ENCODE measurements at regions not wholly inside any gene's neighbourhood (a gene's known extent, or its start where the extent isn't known, plus 50 kb on each side); places are given as distances from the start of the nearest gene placed in this dataset.

DNA sequence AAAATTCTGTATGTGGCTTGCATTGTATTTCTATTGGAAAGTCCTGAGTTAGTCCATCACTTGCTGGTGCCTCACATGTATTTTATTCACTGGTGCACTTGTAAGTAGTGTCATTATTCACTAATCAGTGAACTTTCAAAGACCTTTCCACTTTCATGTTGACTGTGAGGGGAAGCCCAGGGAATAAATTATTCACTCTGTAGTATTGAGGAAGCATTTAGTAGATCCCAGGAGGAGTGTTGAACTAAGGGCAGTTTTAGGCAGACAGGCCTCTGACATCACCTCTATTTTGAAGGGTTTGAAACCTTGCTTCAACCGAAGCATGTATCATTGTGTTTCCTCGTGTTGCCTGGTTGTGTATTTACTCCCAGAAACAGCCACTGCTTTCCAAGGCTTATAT, 705.4 kb upstream of the RIOK2 start:
- no peak overlapping the region for H3K9ac ChIP-seq (ENCODE audit: low read length)
- H3K36me3 ChIP-seq (ENCODE audit: control insufficient read depth, insufficient read depth, low read length) = no peaks in the 10 kb centered on the region
- H3K4me3 ChIP-seq (ENCODE audit: low read depth, low read length) = no peak overlapping the region
- H3K4me1 ChIP-seq (ENCODE audit: control insufficient read depth, insufficient read depth, low read length) = no peaks in the 10 kb centered on the region
- no peak overlapping the region for H3K27ac ChIP-seq (ENCODE audit: low read depth, low read length)
- no peaks in the 10 kb centered on the region for H3K27me3 ChIP-seq (ENCODE audit: control insufficient read depth, insufficient read depth, low read length)
- no peaks in the 10 kb centered on the region for H3K9me3 ChIP-seq (ENCODE audit: control insufficient read depth, insufficient read depth, low read depth, low read length)

GRCh38 chr5:97891971-97892370, 708.9 kb upstream of the RIOK2 start:
- Histone ChIP-seq H3K36me3 (ENCODE audit: control insufficient read depth, insufficient read depth, low read length) (no peaks in the 10 kb centered on the region), H3K9ac (ENCODE audit: low read length) (no peak overlapping the region), H3K4me1 (ENCODE audit: control insufficient read depth, insufficient read depth, low read length) (no peaks in the 10 kb centered on the region), H3K9me3 (ENCODE audit: control insufficient read depth, insufficient read depth, low read depth, low read length) (no peaks in the 10 kb centered on the region), H3K27ac (ENCODE audit: low read depth, low read length) (no peak overlapping the region), H3K27me3 (ENCODE audit: control insufficient read depth, insufficient read depth, low read length) (no peaks in the 10 kb centered on the region), H3K4me3 (ENCODE audit: low read depth, low read length) (no peak overlapping the region)

DNA sequence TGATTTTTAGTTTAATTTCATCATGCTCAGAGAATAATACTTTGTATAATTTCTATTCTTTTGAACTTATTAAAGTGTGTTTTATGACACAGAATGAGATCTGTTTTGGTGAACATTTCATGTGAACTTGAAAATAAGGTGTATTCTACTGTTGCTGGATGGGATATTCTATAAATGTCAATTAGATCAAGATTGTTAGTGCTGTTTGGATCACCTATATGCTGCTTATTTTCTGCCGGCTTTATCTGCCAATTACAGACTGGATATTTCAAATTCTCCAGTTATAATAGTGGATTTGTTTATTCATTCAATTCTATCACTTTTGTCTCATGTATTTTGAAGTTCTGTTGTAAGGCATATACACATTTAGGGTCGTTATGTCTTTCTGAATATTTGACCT, 720.7 kb upstream of the RIOK2 start:
- Histone ChIP-seq H3K27me3 (ENCODE audit: control insufficient read depth, insufficient read depth, low read length) (no peaks in the 10 kb centered on the region), H3K4me1 (ENCODE audit: control insufficient read depth, insufficient read depth, low read length) (peaks cover 8% of the 10 kb centered on the region; the same call in 1 of the 2 replicates)

GRCh38 chr5:97906135-97906534, 723.1 kb upstream of the RIOK2 start:
- peaks cover 32% of the 10 kb centered on the region for H3K9me3 ChIP-seq (ENCODE audit: control insufficient read depth, insufficient read depth, low read depth, low read length)
- peaks cover 8% of the 10 kb centered on the region; the same call in 1 of the 2 replicates for H3K4me1 ChIP-seq (ENCODE audit: control insufficient read depth, insufficient read depth, low read length)
- no peak overlapping the region for H3K4me3 ChIP-seq (ENCODE audit: low read depth, low read length)
- H3K36me3 ChIP-seq (ENCODE audit: control insufficient read depth, insufficient read depth, low read length) = no peaks in the 10 kb centered on the region; the same call in 1 of the 2 replicates
- no peak overlapping the region for H3K27ac ChIP-seq (ENCODE audit: low read depth, low read length)
- no peak overlapping the region for H3K9ac ChIP-seq (ENCODE audit: low read length)
- H3K27me3 ChIP-seq (ENCODE audit: control insufficient read depth, insufficient read depth, low read length) = no peaks in the 10 kb centered on the region

More for the DNA sequence above, 720.7 kb upstream of the RIOK2 start:
- no peak overlapping the region for H3K4me3 ChIP-seq (ENCODE audit: low read depth, low read length)
- no peak overlapping the region for H3K27ac ChIP-seq (ENCODE audit: low read depth, low read length)
- peaks cover 32% of the 10 kb centered on the region for H3K9me3 ChIP-seq (ENCODE audit: control insufficient read depth, insufficient read depth, low read depth, low read length)
- no peaks in the 10 kb centered on the region; the same call in 1 of the 2 replicates for H3K36me3 ChIP-seq (ENCODE audit: control insufficient read depth, insufficient read depth, low read length)
- no peak overlapping the region for H3K9ac ChIP-seq (ENCODE audit: low read length)

DNA sequence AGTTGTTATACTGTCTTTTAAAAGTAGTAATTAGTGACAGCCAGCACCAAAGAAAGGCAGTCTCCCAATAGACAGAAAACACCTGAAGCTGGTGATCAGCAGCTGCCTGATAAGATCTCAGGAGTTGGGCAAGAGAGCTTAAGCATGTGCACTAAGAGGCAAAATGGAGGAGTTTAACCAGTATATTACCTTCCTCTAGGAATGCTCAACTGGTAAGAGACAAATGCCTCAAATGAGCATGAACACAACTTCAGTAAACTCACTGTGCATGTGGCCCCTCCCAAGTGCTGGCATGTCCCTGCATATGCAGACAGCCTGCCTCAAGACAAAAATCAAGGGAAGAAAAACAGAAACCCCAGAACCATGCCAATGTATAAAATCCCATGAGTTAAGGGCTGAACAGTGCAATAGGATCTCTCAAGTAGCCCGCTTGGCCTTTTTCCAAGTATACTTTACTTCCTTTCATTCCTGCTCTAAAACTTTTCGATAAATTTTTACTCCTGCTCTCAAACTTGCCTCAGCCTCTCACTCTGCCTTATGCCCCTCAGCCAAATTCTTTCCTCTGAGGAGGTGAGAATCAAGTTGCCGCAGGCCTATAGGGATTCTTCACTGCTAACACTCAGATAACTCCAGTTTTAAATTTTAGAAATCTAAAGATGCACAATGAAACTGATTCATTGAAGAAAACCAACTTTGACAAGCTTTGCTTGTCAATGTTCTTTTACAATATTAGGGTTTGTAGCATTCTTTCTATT, 724.8 kb upstream of the RIOK2 start:
- Histone ChIP-seq H3K36me3 (ENCODE audit: control insufficient read depth, insufficient read depth, low read length) (no peaks in the 10 kb centered on the region; the same call in 1 of the 2 replicates), H3K27me3 (ENCODE audit: control insufficient read depth, insufficient read depth, low read length) (no peaks in the 10 kb centered on the region), H3K4me3 (ENCODE audit: low read depth, low read length) (no peak overlapping the region), H3K27ac (ENCODE audit: low read depth, low read length) (no peak overlapping the region), H3K9me3 (ENCODE audit: control insufficient read depth, insufficient read depth, low read depth, low read length) (peaks cover 27% of the 10 kb centered on the region), H3K4me1 (ENCODE audit: control insufficient read depth, insufficient read depth, low read length) (peaks cover 8% of the 10 kb centered on the region; the same call in 1 of the 2 replicates), H3K9ac (ENCODE audit: low read length) (no peak overlapping the region)

DNA sequence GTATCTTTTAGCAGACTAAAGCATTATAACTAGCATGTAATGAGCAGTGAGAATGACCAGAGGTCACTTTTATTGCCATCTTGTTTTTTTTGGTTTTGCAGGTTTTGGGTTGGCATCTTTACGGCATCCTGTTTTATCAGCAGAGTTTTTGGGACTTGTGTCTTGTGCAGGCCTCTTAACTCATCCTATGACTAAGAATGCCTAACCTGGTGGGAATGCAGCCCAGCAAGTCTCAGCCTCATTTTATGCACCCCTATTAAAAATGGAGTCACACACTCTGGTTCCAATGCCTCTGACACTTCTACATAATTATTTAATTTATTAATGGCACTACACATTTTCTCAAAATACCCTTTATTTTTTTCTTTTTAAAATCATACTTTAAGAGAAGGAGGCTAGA, 726.5 kb upstream of the RIOK2 start:
- peaks cover 8% of the 10 kb centered on the region; the same call in 1 of the 2 replicates for H3K4me1 ChIP-seq (ENCODE audit: control insufficient read depth, insufficient read depth, low read length)
- no peak overlapping the region for H3K27ac ChIP-seq (ENCODE audit: low read depth, low read length)
- no peak overlapping the region for H3K4me3 ChIP-seq (ENCODE audit: low read depth, low read length)
- peaks cover 10% of the 10 kb centered on the region for H3K9me3 ChIP-seq (ENCODE audit: control insufficient read depth, insufficient read depth, low read depth, low read length)
- no peak overlapping the region for H3K9ac ChIP-seq (ENCODE audit: low read length)
- H3K36me3 ChIP-seq (ENCODE audit: control insufficient read depth, insufficient read depth, low read length) = no peaks in the 10 kb centered on the region
- H3K27me3 ChIP-seq (ENCODE audit: control insufficient read depth, insufficient read depth, low read length) = no peaks in the 10 kb centered on the region

DNA sequence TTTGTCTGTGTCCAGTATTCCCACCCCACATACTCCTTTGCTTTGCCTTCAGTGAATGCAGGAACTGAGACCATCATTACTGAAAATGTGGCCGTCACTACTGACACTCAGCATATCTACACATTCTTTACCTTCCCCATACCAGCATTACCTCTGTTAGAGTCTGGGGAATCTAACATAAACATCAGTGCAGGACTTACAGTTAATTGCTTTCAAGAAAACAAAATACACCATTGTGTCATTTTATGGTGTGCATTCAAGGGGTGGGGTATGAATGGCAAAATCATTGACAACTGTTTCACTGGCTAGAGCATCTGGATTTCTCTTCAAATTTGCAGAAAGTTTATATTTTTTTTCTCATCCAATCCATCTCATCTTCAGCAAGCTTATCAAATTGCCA, 731.4 kb upstream of the RIOK2 start:
- no peak overlapping the region for H3K27ac ChIP-seq (ENCODE audit: low read depth, low read length)
- no peak overlapping the region for H3K9ac ChIP-seq (ENCODE audit: low read length)
- H3K4me3 ChIP-seq (ENCODE audit: low read depth, low read length) = no peak overlapping the region
- H3K9me3 ChIP-seq (ENCODE audit: control insufficient read depth, insufficient read depth, low read depth, low read length) = no peaks in the 10 kb centered on the region
- H3K4me1 ChIP-seq (ENCODE audit: control insufficient read depth, insufficient read depth, low read length) = no peaks in the 10 kb centered on the region
- H3K27me3 ChIP-seq (ENCODE audit: control insufficient read depth, insufficient read depth, low read length) = no peaks in the 10 kb centered on the region
- H3K36me3 ChIP-seq (ENCODE audit: control insufficient read depth, insufficient read depth, low read length) = no peaks in the 10 kb centered on the region

- no peaks in the 10 kb centered on the region for H3K9me3 ChIP-seq (ENCODE audit: control insufficient read depth, insufficient read depth, low read depth, low read length)
- H3K4me1 ChIP-seq (ENCODE audit: control insufficient read depth, insufficient read depth, low read length) = no peaks in the 10 kb centered on the region
- no peaks in the 10 kb centered on the region for H3K27me3 ChIP-seq (ENCODE audit: control insufficient read depth, insufficient read depth, low read length)
- H3K27ac ChIP-seq (ENCODE audit: low read depth, low read length) = no peak overlapping the region
- H3K9ac ChIP-seq (ENCODE audit: low read length) = no peak overlapping the region
- H3K4me3 ChIP-seq (ENCODE audit: low read depth, low read length) = no peak overlapping the region
- no peaks in the 10 kb centered on the region for H3K36me3 ChIP-seq (ENCODE audit: control insufficient read depth, insufficient read depth, low read length)
Measured at GRCh38 chr5:97915106-97915505, 732.1 kb upstream of the RIOK2 start.

DNA sequence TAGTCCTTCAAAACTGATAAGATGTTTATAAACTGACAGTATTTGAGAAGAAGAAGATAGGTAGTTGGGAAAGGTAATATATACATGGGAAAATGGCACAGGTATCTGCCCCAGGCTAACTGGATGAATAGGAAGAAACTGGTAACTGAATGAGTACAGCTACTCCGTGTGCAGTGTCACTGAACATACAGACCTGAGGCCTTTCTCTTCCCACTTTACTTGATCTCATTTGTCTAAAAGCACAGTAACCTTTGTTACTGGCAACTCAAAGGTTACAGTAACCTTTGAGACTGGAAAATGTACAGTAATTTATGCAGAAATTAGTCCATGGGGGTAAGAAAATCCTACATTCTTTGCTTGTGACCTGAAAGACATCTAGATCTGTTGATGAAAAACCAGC, 735.0 kb upstream of the RIOK2 start:
- no peak overlapping the region for H3K4me3 ChIP-seq (ENCODE audit: low read depth, low read length)
- no peak overlapping the region for H3K27ac ChIP-seq (ENCODE audit: low read depth, low read length)
- H3K9me3 ChIP-seq (ENCODE audit: control insufficient read depth, insufficient read depth, low read depth, low read length) = no peaks in the 10 kb centered on the region
- H3K27me3 ChIP-seq (ENCODE audit: control insufficient read depth, insufficient read depth, low read length) = no peaks in the 10 kb centered on the region
- H3K9ac ChIP-seq (ENCODE audit: low read length) = no peak overlapping the region
- no peaks in the 10 kb centered on the region for H3K36me3 ChIP-seq (ENCODE audit: control insufficient read depth, insufficient read depth, low read length)
- H3K4me1 ChIP-seq (ENCODE audit: control insufficient read depth, insufficient read depth, low read length) = no peaks in the 10 kb centered on the region

GRCh38 chr5:97918620-97919019, 735.6 kb upstream of the RIOK2 start:
- Histone ChIP-seq H3K36me3 (ENCODE audit: control insufficient read depth, insufficient read depth, low read length) (no peaks in the 10 kb centered on the region), H3K4me3 (ENCODE audit: low read depth, low read length) (no peak overlapping the region), H3K9me3 (ENCODE audit: control insufficient read depth, insufficient read depth, low read depth, low read length) (no peaks in the 10 kb centered on the region), H3K27ac (ENCODE audit: low read depth, low read length) (no peak overlapping the region), H3K27me3 (ENCODE audit: control insufficient read depth, insufficient read depth, low read length) (no peaks in the 10 kb centered on the region), H3K9ac (ENCODE audit: low read length) (no peak overlapping the region), H3K4me1 (ENCODE audit: control insufficient read depth, insufficient read depth, low read length) (no peaks in the 10 kb centered on the region)

GRCh38 chr5:97919719-97920118, 736.7 kb upstream of the RIOK2 start:
- H3K27ac ChIP-seq (ENCODE audit: low read depth, low read length) = no peak overlapping the region
- H3K9me3 ChIP-seq (ENCODE audit: control insufficient read depth, insufficient read depth, low read depth, low read length) = no peaks in the 10 kb centered on the region
- H3K4me3 ChIP-seq (ENCODE audit: low read depth, low read length) = no peak overlapping the region
- no peaks in the 10 kb centered on the region for H3K36me3 ChIP-seq (ENCODE audit: control insufficient read depth, insufficient read depth, low read length)
- H3K4me1 ChIP-seq (ENCODE audit: control insufficient read depth, insufficient read depth, low read length) = no peaks in the 10 kb centered on the region
- no peaks in the 10 kb centered on the region for H3K27me3 ChIP-seq (ENCODE audit: control insufficient read depth, insufficient read depth, low read length)
- H3K9ac ChIP-seq (ENCODE audit: low read length) = no peak overlapping the region

All from HUES6 (cell line).